NCI-H1930 (cell line): ENCODE measurements at regions not wholly inside any gene's neighbourhood (a gene's known extent, or its start where the extent isn't known, plus 50 kb on each side); places are given as distances from the start of the nearest gene placed in this dataset.
A peak's percentile ranks its signal among the peaks of the same experiment; 100 is the strongest.
"Not testable (repeated sequence)": the region's sequence is repeated elsewhere in the genome, so short reads cannot be mapped to it uniquely, and the experiment has no call there.

ENCODE experiments used
- DNase-seq, 2 experiments: peaks; one replicate each; lab custom pipeline; 2025; lab: John Stamatoyannopoulos, UW

- no peak for DNase-seq
Observed at GRCh38 chr6:159642995-159643394, 50.0 kb downstream of the SOD2 start.

GRCh38 chr6:159642481-159642880 is 50.6 kb downstream of the SOD2 start:
- no peak for DNase-seq

GRCh38 chr6:159640722-159641482 is 52.1 kb downstream of the SOD2 start:
- no peak for DNase-seq

- DNase-seq = no peak
Observed at GRCh38 chr6:159640322-159640721, 52.7 kb downstream of the SOD2 start.

- DNase-seq = no peak
Observed at GRCh38 chr6:159639721-159640120, 53.3 kb downstream of the SOD2 start.

GRCh38 chr6:159633196-159633595 is 59.8 kb downstream of the SOD2 start:
- no peak for DNase-seq

- DNase-seq = no peak
Observed at GRCh38 chr6:159631886-159632285, 61.2 kb downstream of the SOD2 start.

- DNase-seq = no peak
Observed at GRCh38 chr6:159627939-159628338, 65.1 kb downstream of the SOD2 start.

- DNase-seq = not testable (repeated sequence)
Observed at GRCh38 chr6:159626506-159626905, 66.5 kb downstream of the SOD2 start.

GRCh38 chr6:159623156-159623555 is 69.9 kb downstream of the SOD2 start:
- no peak for DNase-seq

GRCh38 chr6:159620947-159621346 is 72.1 kb downstream of the SOD2 start:
- DNase-seq = no peak

GRCh38 chr6:159617444-159617843 is 75.6 kb downstream of the SOD2 start:
- DNase-seq = no peak

- DNase-seq = no peak
Observed at GRCh38 chr6:159616456-159616855, 76.6 kb downstream of the SOD2 start.

- DNase-seq = no peak
Observed at GRCh38 chr6:159615918-159616317, 77.1 kb downstream of the SOD2 start.

GRCh38 chr6:159610881-159611280 is 82.2 kb downstream of the SOD2 start:
- no peak for DNase-seq

GRCh38 chr6:159609652-159610178 is 83.3 kb downstream of the SOD2 start:
- no peak for DNase-seq

- peak in 1 of 2 experiments; percentile 7 for DNase-seq
Observed at GRCh38 chr6:159608961-159609651, 83.9 kb downstream of the SOD2 start.

- DNase-seq = no peak
Observed at GRCh38 chr6:159606786-159607185, 86.3 kb downstream of the SOD2 start.

GRCh38 chr6:159604443-159604956 is 88.5 kb downstream of the SOD2 start:
- no peak for DNase-seq

- no peak for DNase-seq
Observed at GRCh38 chr6:159602431-159603041, 90.5 kb downstream of the SOD2 start.

GRCh38 chr6:159601211-159601610 is 91.8 kb downstream of the SOD2 start:
- DNase-seq = no peak

GRCh38 chr6:159595173-159595572 is 97.9 kb downstream of the SOD2 start:
- DNase-seq = no peak

- no peak for DNase-seq
Observed at GRCh38 chr6:159594750-159595117, 98.3 kb downstream of the SOD2 start.
